HEK293T (cell line): ENCODE measurements at regions not wholly inside any gene's neighbourhood (a gene's known extent, or its start where the extent isn't known, plus 50 kb on each side); places are given as distances from the start of the nearest gene placed in this dataset.

Experiments
- FOXA1 ChIP-seq: fragments of 450-650 bp; IDR thresholded peaks from 2 replicates; pipeline ENCODE4 v1.6.1; 2016; ENCODE audit warnings: mild to moderate bottlenecking
- FOXM1 ChIP-seq: fragments of 450-650 bp; IDR thresholded peaks from 2 replicates; pipeline ENCODE4 v1.6.1; 2017; ENCODE audit warnings: mild to moderate bottlenecking, borderline replicate concordance

GRCh38 chr6:134603561-134603960 lies 285.6 kb upstream of the SGK1 start:
- TF ChIP-seq FOXM1 (no peak), FOXA1 (no peak)
